ENCODE measurements at regions not wholly inside any gene's neighbourhood (a gene's known extent, or its start where the extent isn't known, plus 50 kb on each side); places are given as distances from the start of the nearest gene placed in this dataset.
"Not testable (repeated sequence)": the region's sequence is repeated elsewhere in the genome, so short reads cannot be mapped to it uniquely, and the experiment has no call there.

DNA sequence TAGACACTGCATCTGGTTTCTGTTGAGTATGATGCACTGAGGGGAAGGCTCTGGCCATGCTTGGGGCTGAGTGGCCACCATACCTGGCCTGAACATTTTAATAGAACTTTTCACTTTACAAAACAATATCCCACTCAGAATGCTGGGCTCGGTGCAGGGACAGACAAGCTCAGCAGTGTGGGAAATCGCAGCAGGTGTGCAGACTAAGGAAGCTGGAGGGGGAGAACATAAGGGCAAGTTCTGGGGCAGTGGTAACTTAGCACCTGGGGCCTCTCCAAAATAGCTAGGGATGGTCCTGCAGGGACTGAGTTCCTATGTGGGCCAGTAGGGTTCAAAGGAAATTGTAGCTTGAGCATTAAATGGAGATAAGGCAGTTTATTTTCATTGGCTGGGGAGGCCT is 90.9 kb upstream of the RNU6-1 start:
- H3K9me3 ChIP-seq (ENCODE audit: control insufficient read depth in 3 of 3, low read length in 3 of 3): no peaks in the 10 kb centered on the region
- no peak overlapping the region for H3K27ac ChIP-seq (ENCODE audit: low read depth, low read length)
- no peaks in the 10 kb centered on the region for H3K36me3 ChIP-seq (ENCODE audit: control insufficient read depth in 3 of 3, insufficient read depth in 3 of 3, low read length in 3 of 3)
- no peaks in the 10 kb centered on the region for H3K4me1 ChIP-seq (ENCODE audit: control insufficient read depth in 3 of 3, insufficient read depth in 3 of 3, low read length in 3 of 3)
- no peaks in the 10 kb centered on the region for H3K27me3 ChIP-seq (ENCODE audit: control insufficient read depth in 3 of 3, insufficient read depth in 3 of 3, low read length in 3 of 3)
- no peak overlapping the region for H3K4me3 ChIP-seq (ENCODE audit: low read length in 3 of 3)
- H3K9ac ChIP-seq (ENCODE audit: low read depth in 1 of 3, low read length in 3 of 3): no peak overlapping the region

DNA sequence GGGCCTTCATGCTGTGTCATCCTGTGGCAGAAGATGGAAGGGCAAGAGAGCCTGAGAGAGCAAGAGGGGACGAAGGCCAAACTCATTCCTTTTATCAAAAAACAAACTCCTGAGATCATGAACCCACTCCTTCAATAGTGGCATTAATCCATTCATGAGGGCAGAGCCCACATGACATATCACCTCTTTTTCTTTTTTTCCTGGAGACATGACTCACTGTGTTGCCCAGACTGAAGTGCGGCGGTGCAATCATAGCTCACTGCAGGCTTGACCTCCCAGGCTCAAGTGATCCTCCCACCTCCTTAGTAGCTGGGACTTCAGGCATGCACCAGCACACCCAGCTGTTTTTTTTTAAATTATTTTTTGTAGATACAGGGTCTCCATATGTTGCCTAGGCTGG is 92.0 kb upstream of the RNU6-1 start:
- no peak overlapping the region for H3K9ac ChIP-seq (ENCODE audit: low read depth in 1 of 3, low read length in 3 of 3)
- no peak overlapping the region for H3K27ac ChIP-seq (ENCODE audit: low read depth, low read length)
- H3K4me3 ChIP-seq (ENCODE audit: low read length in 3 of 3): no peak overlapping the region
- no peaks in the 10 kb centered on the region for H3K36me3 ChIP-seq (ENCODE audit: control insufficient read depth in 3 of 3, insufficient read depth in 3 of 3, low read length in 3 of 3)
- H3K27me3 ChIP-seq (ENCODE audit: control insufficient read depth in 3 of 3, insufficient read depth in 3 of 3, low read length in 3 of 3): no peaks in the 10 kb centered on the region
- no peaks in the 10 kb centered on the region for H3K9me3 ChIP-seq (ENCODE audit: control insufficient read depth in 3 of 3, low read length in 3 of 3)
- no peaks in the 10 kb centered on the region for H3K4me1 ChIP-seq (ENCODE audit: control insufficient read depth in 3 of 3, insufficient read depth in 3 of 3, low read length in 3 of 3)

DNA sequence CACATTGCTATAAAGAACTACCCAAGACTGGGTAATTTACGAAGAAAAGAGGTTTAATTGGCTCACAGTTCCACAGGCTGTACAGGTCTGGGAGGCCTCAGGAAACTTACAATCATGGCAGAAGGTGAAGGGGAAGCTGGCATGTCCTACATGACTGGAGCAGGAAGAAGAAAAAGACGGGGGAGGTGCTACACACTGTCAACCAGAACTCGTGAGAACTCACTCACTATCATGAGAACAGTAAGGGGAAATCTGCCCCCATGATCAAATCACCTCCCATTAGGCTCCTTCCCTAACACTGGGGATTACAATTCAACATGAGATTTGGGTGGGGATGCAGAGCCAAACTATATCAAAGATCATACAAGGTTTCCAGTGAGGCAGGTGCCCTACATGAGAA is 94.3 kb upstream of the RNU6-1 start:
- H3K4me3 ChIP-seq (ENCODE audit: low read length in 3 of 3); H3K9me3 ChIP-seq (ENCODE audit: control insufficient read depth in 3 of 3, low read length in 3 of 3); H3K27ac ChIP-seq (ENCODE audit: low read depth, low read length); H3K36me3 ChIP-seq (ENCODE audit: control insufficient read depth in 3 of 3, insufficient read depth in 3 of 3, low read length in 3 of 3); H3K9ac ChIP-seq (ENCODE audit: low read depth in 1 of 3, low read length in 3 of 3); H3K27me3 ChIP-seq (ENCODE audit: control insufficient read depth in 3 of 3, insufficient read depth in 3 of 3, low read length in 3 of 3); H3K4me1 ChIP-seq (ENCODE audit: control insufficient read depth in 3 of 3, insufficient read depth in 3 of 3, low read length in 3 of 3): not testable (repeated sequence)

DNA sequence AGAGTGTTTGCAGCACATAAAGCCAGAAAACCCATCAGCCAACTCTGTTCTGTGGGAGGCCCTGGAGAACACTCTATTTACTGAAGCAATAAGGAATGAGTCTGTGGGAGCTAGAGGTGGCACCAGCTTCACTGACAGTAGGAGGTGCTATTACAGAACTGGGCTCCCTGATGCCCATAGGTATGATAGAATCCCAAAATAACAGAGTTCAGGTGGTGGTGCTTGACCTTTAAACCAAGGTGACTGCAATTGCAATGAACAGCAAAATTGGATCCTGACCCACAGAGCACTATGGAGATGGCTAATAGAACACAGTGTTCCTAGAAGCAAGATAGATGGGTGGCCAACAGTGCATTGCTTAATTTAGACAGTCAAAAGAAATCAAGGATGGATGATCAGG is 95.4 kb upstream of the RNU6-1 start:
- Histone ChIP-seq H3K9me3 (ENCODE audit: control insufficient read depth in 3 of 3, low read length in 3 of 3) (no peaks in the 10 kb centered on the region), H3K4me3 (ENCODE audit: low read length in 3 of 3) (no peak overlapping the region), H3K27ac (ENCODE audit: low read depth, low read length) (no peak overlapping the region), H3K4me1 (ENCODE audit: control insufficient read depth in 3 of 3, insufficient read depth in 3 of 3, low read length in 3 of 3) (no peaks in the 10 kb centered on the region), H3K9ac (ENCODE audit: low read depth in 1 of 3, low read length in 3 of 3) (no peak overlapping the region), H3K27me3 (ENCODE audit: control insufficient read depth in 3 of 3, insufficient read depth in 3 of 3, low read length in 3 of 3) (no peaks in the 10 kb centered on the region), H3K36me3 (ENCODE audit: control insufficient read depth in 3 of 3, insufficient read depth in 3 of 3, low read length in 3 of 3) (no peaks in the 10 kb centered on the region)

DNA sequence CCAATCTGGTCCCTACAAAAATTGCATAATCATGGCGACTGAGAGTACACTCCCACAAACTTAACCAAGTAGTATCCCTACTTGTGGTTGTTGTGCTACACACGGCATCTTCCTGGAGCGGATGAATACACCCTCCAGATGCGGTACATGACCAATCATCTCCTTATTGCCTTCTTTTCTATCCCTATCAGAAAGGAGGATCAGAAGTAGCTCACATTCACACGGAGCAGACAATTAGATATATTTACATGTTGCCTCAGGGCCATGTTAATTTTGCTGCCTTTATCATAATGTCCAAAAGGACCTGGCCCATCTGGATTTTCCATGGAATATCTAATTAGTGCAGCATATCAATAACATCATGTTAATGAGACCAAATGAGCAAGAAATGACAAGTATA is 96.4 kb upstream of the RNU6-1 start:
- Histone ChIP-seq H3K9ac (ENCODE audit: low read depth in 1 of 3, low read length in 3 of 3) (no peak overlapping the region), H3K27ac (ENCODE audit: low read depth, low read length) (no peak overlapping the region), H3K4me1 (ENCODE audit: control insufficient read depth in 3 of 3, insufficient read depth in 3 of 3, low read length in 3 of 3) (no peaks in the 10 kb centered on the region), H3K4me3 (ENCODE audit: low read length in 3 of 3) (no peak overlapping the region), H3K36me3 (ENCODE audit: control insufficient read depth in 3 of 3, insufficient read depth in 3 of 3, low read length in 3 of 3) (no peaks in the 10 kb centered on the region), H3K9me3 (ENCODE audit: control insufficient read depth in 3 of 3, low read length in 3 of 3) (no peaks in the 10 kb centered on the region), H3K27me3 (ENCODE audit: control insufficient read depth in 3 of 3, insufficient read depth in 3 of 3, low read length in 3 of 3) (no peaks in the 10 kb centered on the region)

DNA sequence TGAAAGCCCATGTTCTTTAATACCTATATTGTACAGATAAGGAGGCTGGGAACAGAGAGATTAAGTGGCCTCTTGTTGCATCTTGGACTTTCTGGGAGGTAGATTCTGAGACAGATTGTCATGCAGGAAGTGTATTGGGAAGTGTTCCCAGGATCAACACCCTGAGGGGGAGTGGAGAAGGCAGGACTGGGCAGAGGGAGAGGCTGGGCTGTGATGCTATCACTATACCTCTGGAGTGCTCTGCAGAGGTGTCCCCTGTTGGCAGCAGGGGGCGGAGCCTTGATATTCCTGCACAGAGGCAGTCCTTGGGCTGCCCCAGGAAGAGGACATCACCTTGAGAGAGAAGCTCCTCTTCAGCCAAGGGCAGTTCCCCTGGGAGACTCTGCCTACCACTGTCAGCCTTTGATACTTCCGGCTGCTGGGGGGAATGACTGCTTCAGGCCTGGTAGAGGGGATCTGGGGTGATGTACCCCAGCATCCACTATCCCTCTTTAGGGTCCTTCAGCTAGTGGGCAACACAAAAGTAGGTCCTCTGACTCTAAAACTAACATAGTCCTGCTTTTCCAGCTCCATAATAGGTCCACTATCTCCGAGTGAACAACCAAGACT is 97.4 kb upstream of the RNU6-1 start:
- no peaks in the 10 kb centered on the region for H3K4me1 ChIP-seq (ENCODE audit: control insufficient read depth in 3 of 3, insufficient read depth in 3 of 3, low read length in 3 of 3)
- no peak overlapping the region for H3K4me3 ChIP-seq (ENCODE audit: low read length in 3 of 3)
- H3K27ac ChIP-seq (ENCODE audit: low read depth, low read length): no peak overlapping the region
- no peak overlapping the region for H3K9ac ChIP-seq (ENCODE audit: low read depth in 1 of 3, low read length in 3 of 3)
- no peaks in the 10 kb centered on the region for H3K36me3 ChIP-seq (ENCODE audit: control insufficient read depth in 3 of 3, insufficient read depth in 3 of 3, low read length in 3 of 3)
- H3K27me3 ChIP-seq (ENCODE audit: control insufficient read depth in 3 of 3, insufficient read depth in 3 of 3, low read length in 3 of 3): no peaks in the 10 kb centered on the region
- H3K9me3 ChIP-seq (ENCODE audit: control insufficient read depth in 3 of 3, low read length in 3 of 3): no peaks in the 10 kb centered on the region

GRCh38 chr15:67939179-67939578 is 99.3 kb upstream of the RNU6-1 start:
- H3K36me3 ChIP-seq (ENCODE audit: control insufficient read depth in 3 of 3, insufficient read depth in 3 of 3, low read length in 3 of 3); H3K27ac ChIP-seq (ENCODE audit: low read depth, low read length); H3K27me3 ChIP-seq (ENCODE audit: control insufficient read depth in 3 of 3, insufficient read depth in 3 of 3, low read length in 3 of 3); H3K9ac ChIP-seq (ENCODE audit: low read depth in 1 of 3, low read length in 3 of 3); H3K4me3 ChIP-seq (ENCODE audit: low read length in 3 of 3); H3K9me3 ChIP-seq (ENCODE audit: control insufficient read depth in 3 of 3, low read length in 3 of 3); H3K4me1 ChIP-seq (ENCODE audit: control insufficient read depth in 3 of 3, insufficient read depth in 3 of 3, low read length in 3 of 3): not testable (repeated sequence)

DNA sequence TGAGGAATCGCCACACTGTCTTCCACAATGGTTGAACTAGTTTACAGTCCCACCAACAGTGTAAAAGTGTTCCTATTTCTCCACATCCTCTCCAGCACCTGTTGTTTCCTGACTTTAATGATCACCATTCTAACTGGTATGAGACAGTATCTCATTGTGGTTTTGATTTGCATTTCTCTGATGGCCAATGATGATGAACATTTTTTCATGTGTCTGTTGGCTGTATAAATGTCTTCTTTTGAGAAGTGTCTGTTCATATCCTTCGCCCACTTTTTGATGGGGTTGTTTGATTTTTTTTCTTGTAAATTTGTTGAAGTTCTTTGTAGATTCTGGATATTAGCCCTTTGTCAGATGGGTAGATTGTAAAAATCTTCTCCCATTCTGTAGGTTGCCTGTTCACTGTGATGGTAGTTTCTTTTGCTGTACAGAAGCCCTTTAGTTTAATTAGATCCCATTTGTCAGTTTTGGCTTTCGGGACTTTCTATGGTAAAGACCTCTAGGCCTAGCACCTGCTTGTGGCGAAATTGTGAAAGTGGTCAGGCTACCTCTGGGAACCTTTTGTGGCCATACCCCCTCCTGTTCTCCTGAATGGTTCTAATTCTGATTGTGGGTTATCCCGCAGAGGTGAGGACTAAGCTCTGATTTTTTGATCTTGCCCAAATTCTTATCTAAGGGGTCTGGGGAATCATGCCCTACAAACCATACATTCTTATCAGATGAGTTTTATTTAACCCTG is 99.9 kb upstream of the RNU6-1 start:
- not testable (repeated sequence) for H3K27me3 ChIP-seq (ENCODE audit: control insufficient read depth in 3 of 3, insufficient read depth in 3 of 3, low read length in 3 of 3); H3K27ac ChIP-seq (ENCODE audit: low read depth, low read length); H3K4me1 ChIP-seq (ENCODE audit: control insufficient read depth in 3 of 3, insufficient read depth in 3 of 3, low read length in 3 of 3); H3K9ac ChIP-seq (ENCODE audit: low read depth in 1 of 3, low read length in 3 of 3); H3K4me3 ChIP-seq (ENCODE audit: low read length in 3 of 3); H3K36me3 ChIP-seq (ENCODE audit: control insufficient read depth in 3 of 3, insufficient read depth in 3 of 3, low read length in 3 of 3); H3K9me3 ChIP-seq (ENCODE audit: control insufficient read depth in 3 of 3, low read length in 3 of 3)

- Histone ChIP-seq H3K36me3 (ENCODE audit: control insufficient read depth in 3 of 3, insufficient read depth in 3 of 3, low read length in 3 of 3) (no peaks in the 10 kb centered on the region), H3K9ac (ENCODE audit: low read depth in 1 of 3, low read length in 3 of 3) (no peak overlapping the region), H3K27ac (ENCODE audit: low read depth, low read length) (no peak overlapping the region), H3K4me3 (ENCODE audit: low read length in 3 of 3) (no peak overlapping the region), H3K9me3 (ENCODE audit: control insufficient read depth in 3 of 3, low read length in 3 of 3) (no peaks in the 10 kb centered on the region), H3K4me1 (ENCODE audit: control insufficient read depth in 3 of 3, insufficient read depth in 3 of 3, low read length in 3 of 3) (peaks cover 4 to 8% (median 4%) of the 10 kb centered on the region in 3 donors), H3K27me3 (ENCODE audit: control insufficient read depth in 3 of 3, insufficient read depth in 3 of 3, low read length in 3 of 3) (no peaks in the 10 kb centered on the region)
Measured at GRCh38 chr15:67940324-67940719, 100.5 kb upstream of the RNU6-1 start.

DNA sequence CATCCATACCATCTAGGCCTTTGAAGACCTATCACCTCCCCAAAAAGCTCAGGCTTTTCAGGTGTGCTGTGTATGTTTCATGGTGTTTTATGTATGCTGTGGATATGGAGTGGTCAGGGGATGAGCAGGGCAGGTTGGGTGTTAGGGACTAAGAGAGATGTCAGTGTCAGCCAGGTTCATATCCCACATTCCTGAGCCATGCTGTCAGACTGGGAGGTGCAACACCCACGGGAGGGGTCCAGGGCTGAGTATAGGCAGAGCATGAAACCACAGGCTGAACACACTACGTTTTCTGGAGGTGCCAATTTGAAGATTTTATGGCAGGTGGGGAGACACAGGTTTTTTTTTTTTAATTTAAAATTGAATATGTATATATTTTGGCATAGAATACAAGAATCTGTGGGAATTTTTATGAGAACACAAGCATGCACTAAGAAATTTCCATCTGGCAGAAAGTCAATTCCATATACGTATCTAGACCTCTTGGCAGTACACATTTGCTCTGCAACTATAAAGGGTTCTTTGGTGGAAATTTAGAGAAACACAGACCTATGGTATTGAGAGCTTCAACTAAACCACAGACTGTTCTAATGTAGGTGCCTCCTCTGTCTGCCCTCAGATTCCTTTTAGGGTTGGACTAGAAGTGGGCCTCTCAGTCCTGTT is 101.9 kb upstream of the RNU6-1 start:
- no peaks in the 10 kb centered on the region for H3K9me3 ChIP-seq (ENCODE audit: control insufficient read depth in 3 of 3, low read length in 3 of 3)
- no peaks in the 10 kb centered on the region for H3K27me3 ChIP-seq (ENCODE audit: control insufficient read depth in 3 of 3, insufficient read depth in 3 of 3, low read length in 3 of 3)
- no peak overlapping the region for H3K9ac ChIP-seq (ENCODE audit: low read depth in 1 of 3, low read length in 3 of 3)
- H3K4me1 ChIP-seq (ENCODE audit: control insufficient read depth in 3 of 3, insufficient read depth in 3 of 3, low read length in 3 of 3): peaks cover 4 to 8% (median 4%) of the 10 kb centered on the region in 3 donors
- H3K36me3 ChIP-seq (ENCODE audit: control insufficient read depth in 3 of 3, insufficient read depth in 3 of 3, low read length in 3 of 3): no peaks in the 10 kb centered on the region
- H3K4me3 ChIP-seq (ENCODE audit: low read length in 3 of 3): no peak overlapping the region
- H3K27ac ChIP-seq (ENCODE audit: low read depth, low read length): no peak overlapping the region

Measured in skeletal muscle tissue (tissue), 3 donors.